IPS DF 4.7 (cell line): ENCODE measurements at regions not wholly inside any gene's neighbourhood (a gene's known extent, or its start where the extent isn't known, plus 50 kb on each side); places are given as distances from the start of the nearest gene placed in this dataset.
"Not testable (repeated sequence)": the region's sequence is repeated elsewhere in the genome, so short reads cannot be mapped to it uniquely, and the experiment has no call there.

Experiments used
- DNase-seq: peaks from one replicate; pipeline ENCODE4 v3.0.0-alpha.2; 2013; ENCODE audit warnings: low spot score; ENCODE audit errors: extremely low read depth

GRCh38 chr1:73500154-73500553 lies 697.8 kb downstream of the LRRIQ3 start:
- DNase-seq = no peak

- no peak for DNase-seq
Measured at GRCh38 chr1:73499671-73500070, 698.3 kb downstream of the LRRIQ3 start.

- DNase-seq = no peak
Measured at GRCh38 chr1:73491621-73492020, 706.4 kb downstream of the LRRIQ3 start.

GRCh38 chr1:73475316-73475870 lies 722.6 kb downstream of the LRRIQ3 start:
- DNase-seq = no peak

- no peak for DNase-seq
Measured at GRCh38 chr1:73472810-73473209, 725.2 kb downstream of the LRRIQ3 start.

- no peak for DNase-seq
Measured at GRCh38 chr1:73467731-73468130, 730.2 kb downstream of the LRRIQ3 start.

- DNase-seq = no peak
Measured at GRCh38 chr1:73463873-73464272, 734.1 kb downstream of the LRRIQ3 start.

GRCh38 chr1:73452522-73452921 lies 745.5 kb downstream of the LRRIQ3 start:
- DNase-seq = no peak

GRCh38 chr1:73450668-73451067 lies 747.3 kb downstream of the LRRIQ3 start:
- not testable (repeated sequence) for DNase-seq

GRCh38 chr1:73411479-73411878 lies 786.5 kb downstream of the LRRIQ3 start:
- no peak for DNase-seq

- peak; percentile 19 for DNase-seq
Measured at GRCh38 chr1:73401666-73402065, 796.3 kb downstream of the LRRIQ3 start.

GRCh38 chr1:73382966-73383365 lies 815.0 kb downstream of the LRRIQ3 start:
- no peak for DNase-seq

GRCh38 chr1:73366734-73367413 lies 831.1 kb downstream of the LRRIQ3 start:
- DNase-seq = no peak

GRCh38 chr1:73359001-73359400 lies 839.0 kb downstream of the LRRIQ3 start:
- no peak for DNase-seq

- DNase-seq = no peak
Measured at GRCh38 chr1:73356485-73356884, 841.5 kb downstream of the LRRIQ3 start.

GRCh38 chr1:73343947-73344346 lies 854.0 kb downstream of the LRRIQ3 start:
- no peak for DNase-seq

- DNase-seq = no peak
Measured at GRCh38 chr1:73333847-73334503, 864.0 kb downstream of the LRRIQ3 start.

GRCh38 chr1:73331726-73332125 lies 866.2 kb downstream of the LRRIQ3 start:
- no peak for DNase-seq

- no peak for DNase-seq
Measured at GRCh38 chr1:73327998-73328397, 870.0 kb downstream of the LRRIQ3 start.

- DNase-seq = no peak
Measured at GRCh38 chr1:73327180-73327793, 870.7 kb downstream of the LRRIQ3 start.

GRCh38 chr1:73326663-73327062 lies 871.3 kb downstream of the LRRIQ3 start:
- no peak for DNase-seq

- no peak for DNase-seq
Measured at GRCh38 chr1:73310797-73311381, 887.1 kb downstream of the LRRIQ3 start.
